Neural crest cell (in vitro differentiated cells): ENCODE measurements at regions not wholly inside any gene's neighbourhood (a gene's known extent, or its start where the extent isn't known, plus 50 kb on each side); places are given as distances from the start of the nearest gene placed in this dataset.

Experiments
- DNase-seq: peaks from one replicate; pipeline ENCODE4 v3.0.0; 2021; ENCODE audit warnings: low read depth, mixed read lengths, low spot score
- H3K27ac Mint-ChIP-seq: one replicate; pipeline ENCODE4 v1.8.0; 2021; ENCODE audit warnings: mild to moderate bottlenecking, mixed read lengths; ENCODE audit not compliant: unreplicated experiment
- H3K27me3 Mint-ChIP-seq: 2 replicates; pipeline ENCODE4 v1.8.0; 2021; ENCODE audit warnings: low read depth, mild to moderate bottlenecking, mixed read lengths
- H3K36me3 Mint-ChIP-seq: 2 replicates; pipeline ENCODE4 v1.8.0; 2021; ENCODE audit warnings: low read depth, mild to moderate bottlenecking, mixed read lengths
- H3K4me1 Mint-ChIP-seq: 2 replicates; pipeline ENCODE4 v1.8.0; 2021; ENCODE audit warnings: mixed read lengths
- H3K4me3 Mint-ChIP-seq: one replicate; pipeline ENCODE4 v1.8.0; 2021; ENCODE audit warnings: mild to moderate bottlenecking, mixed read lengths
- H3K9me3 Mint-ChIP-seq: 2 replicates; pipeline ENCODE4 v1.8.0; 2021; ENCODE audit warnings: mixed read lengths
- TF ChIP-seq, protein P1 (sequence below): fragments of 200-600 bp; sonication (generic); conservative IDR thresholded peaks from 2 replicates; pipeline ENCODE4 v1.5.0; 2021; ENCODE audit warnings: antibody characterized with exemption, mild to moderate bottlenecking

GRCh38 chr4:114281164-114281960 lies 301.9 kb upstream of the ARSJ start:
- peaks cover 4% of the 10 kb centered on the region for H3K36me3 Mint-ChIP-seq

DNA sequence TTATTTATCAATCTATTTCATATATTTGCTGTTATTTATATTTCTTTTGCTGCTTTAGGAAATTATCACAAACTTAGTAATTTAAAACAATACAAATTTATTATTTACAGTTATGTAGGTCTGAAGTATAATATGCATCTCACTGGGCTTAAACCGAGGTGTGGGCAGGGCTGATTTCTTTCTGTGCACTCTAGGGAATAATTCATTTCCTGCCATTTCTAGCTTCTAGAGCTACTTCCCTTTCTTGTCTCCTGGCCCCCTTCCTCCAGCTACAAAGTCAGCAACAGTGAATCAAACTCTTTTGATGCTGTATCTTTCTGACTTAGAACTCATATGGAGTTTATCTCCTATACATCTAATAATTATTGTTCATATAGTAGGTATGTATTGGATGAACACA lies 303.5 kb upstream of the ARSJ start:
- Mint-ChIP-seq H3K36me3 (peaks cover 4% of the 10 kb centered on the region), H3K27ac (no peak overlapping the region), H3K4me3 (no peak overlapping the region), H3K4me1 (no peaks in the 10 kb centered on the region), H3K27me3 (no peaks in the 10 kb centered on the region), H3K9me3 (peaks cover 9% of the 10 kb centered on the region)
- no peak for DNase-seq
- TF ChIP-seq, protein P1, sequence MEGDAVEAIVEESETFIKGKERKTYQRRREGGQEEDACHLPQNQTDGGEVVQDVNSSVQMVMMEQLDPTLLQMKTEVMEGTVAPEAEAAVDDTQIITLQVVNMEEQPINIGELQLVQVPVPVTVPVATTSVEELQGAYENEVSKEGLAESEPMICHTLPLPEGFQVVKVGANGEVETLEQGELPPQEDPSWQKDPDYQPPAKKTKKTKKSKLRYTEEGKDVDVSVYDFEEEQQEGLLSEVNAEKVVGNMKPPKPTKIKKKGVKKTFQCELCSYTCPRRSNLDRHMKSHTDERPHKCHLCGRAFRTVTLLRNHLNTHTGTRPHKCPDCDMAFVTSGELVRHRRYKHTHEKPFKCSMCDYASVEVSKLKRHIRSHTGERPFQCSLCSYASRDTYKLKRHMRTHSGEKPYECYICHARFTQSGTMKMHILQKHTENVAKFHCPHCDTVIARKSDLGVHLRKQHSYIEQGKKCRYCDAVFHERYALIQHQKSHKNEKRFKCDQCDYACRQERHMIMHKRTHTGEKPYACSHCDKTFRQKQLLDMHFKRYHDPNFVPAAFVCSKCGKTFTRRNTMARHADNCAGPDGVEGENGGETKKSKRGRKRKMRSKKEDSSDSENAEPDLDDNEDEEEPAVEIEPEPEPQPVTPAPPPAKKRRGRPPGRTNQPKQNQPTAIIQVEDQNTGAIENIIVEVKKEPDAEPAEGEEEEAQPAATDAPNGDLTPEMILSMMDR: no peak

More at GRCh38 chr4:114281164-114281960, 301.9 kb upstream of the ARSJ start:
- Mint-ChIP-seq H3K9me3 (peaks cover 9% of the 10 kb centered on the region), H3K4me3 (no peak overlapping the region), H3K4me1 (no peaks in the 10 kb centered on the region), H3K27ac (no peak overlapping the region), H3K27me3 (no peaks in the 10 kb centered on the region)
- DNase-seq: no peak
- TF ChIP-seq, protein P1: no peak

DNA sequence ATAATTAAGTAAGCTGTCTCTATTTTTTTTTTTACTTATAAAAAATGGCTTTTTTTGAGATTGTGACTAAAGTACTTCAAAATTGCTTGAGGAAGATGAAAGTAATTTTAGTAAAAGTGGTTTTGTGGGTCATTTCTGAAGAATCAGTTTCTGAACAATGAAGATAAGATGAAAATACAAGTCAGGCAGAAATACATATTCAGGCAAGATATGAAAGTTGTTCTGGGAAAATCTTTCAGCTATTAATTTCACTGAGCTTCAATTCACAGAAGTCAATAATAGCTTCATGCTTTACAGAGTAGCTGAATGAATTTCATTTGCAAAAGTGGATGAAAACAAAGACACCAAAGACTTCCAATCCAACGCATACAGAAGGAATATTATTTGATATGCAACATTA lies 305.2 kb upstream of the ARSJ start:
- no peak overlapping the region for H3K4me3 Mint-ChIP-seq
- DNase-seq: no peak
- H3K4me1 Mint-ChIP-seq: no peaks in the 10 kb centered on the region
- TF ChIP-seq, protein P1: no peak
- H3K27ac Mint-ChIP-seq: no peak overlapping the region
- H3K27me3 Mint-ChIP-seq: no peaks in the 10 kb centered on the region
- peaks cover 4% of the 10 kb centered on the region for H3K36me3 Mint-ChIP-seq
- peaks cover 7% of the 10 kb centered on the region for H3K9me3 Mint-ChIP-seq

DNA sequence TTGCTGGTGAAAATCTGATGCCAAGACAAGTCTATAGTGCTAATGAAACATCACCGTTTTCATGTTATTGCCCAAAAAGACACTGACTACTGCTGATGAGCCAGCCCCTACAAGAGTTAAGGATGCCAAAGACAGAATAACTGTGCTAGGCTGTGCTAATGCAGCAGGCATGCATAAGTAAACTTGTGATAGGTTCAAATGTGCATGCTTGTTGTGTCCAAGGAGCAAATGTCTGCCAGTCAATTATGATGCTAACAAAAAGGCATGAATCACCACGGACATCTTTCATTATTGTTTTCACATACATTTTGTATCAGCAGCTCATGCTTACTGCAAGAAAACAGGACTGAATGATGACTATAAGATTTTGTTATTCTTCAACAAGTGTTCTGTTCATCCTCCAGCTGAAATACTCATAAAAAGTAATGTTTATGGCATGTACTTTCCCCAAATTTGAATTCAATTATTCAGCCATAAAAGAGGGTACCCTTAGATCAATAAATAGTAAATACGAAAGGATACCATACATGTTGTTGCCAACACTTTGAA lies 306.9 kb upstream of the ARSJ start:
- no peak for DNase-seq
- H3K27me3 Mint-ChIP-seq: no peaks in the 10 kb centered on the region
- no peak overlapping the region for H3K27ac Mint-ChIP-seq
- H3K9me3 Mint-ChIP-seq: peaks cover 7% of the 10 kb centered on the region
- peaks cover 4% of the 10 kb centered on the region for H3K36me3 Mint-ChIP-seq
- no peak overlapping the region for H3K4me3 Mint-ChIP-seq
- H3K4me1 Mint-ChIP-seq: no peaks in the 10 kb centered on the region
- TF ChIP-seq, protein P1: no peak

DNA sequence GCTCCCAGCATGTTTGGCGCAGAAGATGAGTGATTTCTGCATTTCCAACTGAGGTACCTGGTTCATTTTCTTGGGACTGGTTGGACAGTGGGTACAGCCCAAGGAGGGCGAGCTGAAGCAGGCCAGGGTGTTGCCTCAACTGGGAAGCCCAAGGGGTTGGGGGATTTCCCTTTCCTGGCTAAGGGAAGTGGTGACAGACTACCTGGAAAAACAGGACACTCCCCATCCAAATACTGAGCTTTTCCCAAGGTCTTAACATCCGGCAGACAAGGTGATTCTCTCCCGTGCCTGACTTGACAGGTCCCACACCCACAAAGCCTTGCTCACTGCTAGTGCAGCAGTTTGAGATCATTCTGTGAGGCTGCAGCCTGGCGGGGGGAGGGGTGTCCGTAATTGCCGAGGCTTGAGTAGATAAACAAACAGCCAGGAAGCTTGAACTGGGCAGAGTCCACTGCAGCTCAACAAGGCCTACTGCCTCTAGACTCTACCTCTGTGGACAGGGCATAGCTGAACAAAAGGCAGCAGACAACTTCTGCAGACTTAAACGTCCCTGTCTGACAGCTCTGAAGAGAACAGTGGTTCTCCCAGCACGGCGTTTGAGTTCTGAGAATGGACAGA lies 307.7 kb upstream of the ARSJ start:
- H3K4me3 Mint-ChIP-seq: no peak overlapping the region
- H3K9me3 Mint-ChIP-seq: peaks cover 8% of the 10 kb centered on the region
- TF ChIP-seq, protein P1: no peak
- H3K36me3 Mint-ChIP-seq: peaks cover 4% of the 10 kb centered on the region
- no peaks in the 10 kb centered on the region for H3K27me3 Mint-ChIP-seq
- H3K4me1 Mint-ChIP-seq: no peaks in the 10 kb centered on the region
- DNase-seq: no peak
- H3K27ac Mint-ChIP-seq: no peak overlapping the region
